ENCODE measurements at regions not wholly inside any gene's neighbourhood (a gene's known extent, or its start where the extent isn't known, plus 50 kb on each side); places are given as distances from the start of the nearest gene placed in this dataset.
A peak's percentile ranks its signal among the peaks of the same experiment; 100 is the strongest.

- no peaks in the 10 kb centered on the region for H3K27me3 Mint-ChIP-seq (ENCODE audit: low read depth)
- H3K27ac Mint-ChIP-seq, result peak overlapping the region; percentile 60 to 81 (median 76)
- TF ChIP-seq CTCF (IDR thresholded peaks at IDR 0.05; ENCODE audit: unreplicated experiment in 3 of 3), result no peak
- H3K36me3 Mint-ChIP-seq (ENCODE audit: low read depth), result no peaks in the 10 kb centered on the region
- H3K4me3 Mint-ChIP-seq, result no peak overlapping the region
- H3K9me3 Mint-ChIP-seq, result peaks cover 2% of the 10 kb centered on the region
- H3K4me1 Mint-ChIP-seq, result peaks cover 22% of the 10 kb centered on the region
These were observed 168.0 kb downstream of the SNX10 start for GRCh38 chr7:26459540-26460193.

GRCh38 chr7:26460351-26461085, 168.9 kb downstream of the SNX10 start:
- H3K9me3 Mint-ChIP-seq, result no peaks in the 10 kb centered on the region
- no peak overlapping the region for H3K4me3 Mint-ChIP-seq
- H3K36me3 Mint-ChIP-seq (ENCODE audit: low read depth), result no peaks in the 10 kb centered on the region
- peak overlapping the region; percentile 60 to 81 (median 76) for H3K27ac Mint-ChIP-seq
- no peak for TF ChIP-seq CTCF (IDR thresholded peaks at IDR 0.05; ENCODE audit: unreplicated experiment in 3 of 3)
- peaks cover 22% of the 10 kb centered on the region for H3K4me1 Mint-ChIP-seq
- no peaks in the 10 kb centered on the region for H3K27me3 Mint-ChIP-seq (ENCODE audit: low read depth)

GRCh38 chr7:26461518-26461917, 169.9 kb downstream of the SNX10 start:
- TF ChIP-seq CTCF (IDR thresholded peaks at IDR 0.05; ENCODE audit: unreplicated experiment in 3 of 3), result no peak
- Mint-ChIP-seq H3K4me1 (peaks cover 22% of the 10 kb centered on the region), H3K27ac (peak overlapping the region in 1 of 3 experiments; percentile 8), H3K27me3 (ENCODE audit: low read depth) (no peaks in the 10 kb centered on the region), H3K9me3 (no peaks in the 10 kb centered on the region), H3K4me3 (no peak overlapping the region), H3K36me3 (ENCODE audit: low read depth) (no peaks in the 10 kb centered on the region)

GRCh38 chr7:26466007-26466406, 174.3 kb downstream of the SNX10 start:
- H3K9me3 Mint-ChIP-seq, result no peaks in the 10 kb centered on the region
- H3K4me1 Mint-ChIP-seq, result no peaks in the 10 kb centered on the region
- H3K27ac Mint-ChIP-seq, result no peak overlapping the region
- H3K27me3 Mint-ChIP-seq (ENCODE audit: low read depth), result peaks cover 13% of the 10 kb centered on the region
- H3K4me3 Mint-ChIP-seq, result no peak overlapping the region
- H3K36me3 Mint-ChIP-seq (ENCODE audit: low read depth), result no peaks in the 10 kb centered on the region
- no peak for TF ChIP-seq CTCF (IDR thresholded peaks at IDR 0.05; ENCODE audit: unreplicated experiment in 3 of 3)

GRCh38 chr7:26467104-26467503, 175.4 kb downstream of the SNX10 start:
- Mint-ChIP-seq H3K9me3 (no peaks in the 10 kb centered on the region), H3K27ac (no peak overlapping the region), H3K36me3 (ENCODE audit: low read depth) (no peaks in the 10 kb centered on the region), H3K4me1 (no peaks in the 10 kb centered on the region), H3K4me3 (no peak overlapping the region), H3K27me3 (ENCODE audit: low read depth) (peaks cover 13% of the 10 kb centered on the region)
- TF ChIP-seq CTCF (IDR thresholded peaks at IDR 0.05; ENCODE audit: unreplicated experiment in 3 of 3), result no peak

- Mint-ChIP-seq H3K9me3 (no peaks in the 10 kb centered on the region), H3K27ac (no peak overlapping the region), H3K36me3 (ENCODE audit: low read depth) (no peaks in the 10 kb centered on the region), H3K4me1 (no peaks in the 10 kb centered on the region), H3K27me3 (ENCODE audit: low read depth) (peaks cover 16% of the 10 kb centered on the region), H3K4me3 (no peak overlapping the region)
- TF ChIP-seq CTCF (IDR thresholded peaks at IDR 0.05; ENCODE audit: unreplicated experiment in 3 of 3), result no peak
These were observed 175.9 kb downstream of the SNX10 start for GRCh38 chr7:26467541-26467940.
